HG03469 (cell line): ENCODE measurements at regions not wholly inside any gene's neighbourhood (a gene's known extent, or its start where the extent isn't known, plus 50 kb on each side); places are given as distances from the start of the nearest gene placed in this dataset.

Experiments used
- ATAC-seq: cut with Tn5 transposase; IDR thresholded peaks from one replicate; pipeline ENCODE4 v1.9.1; 2021; ENCODE audit warnings: mild to moderate bottlenecking, moderate library complexity, moderate number of reproducible peaks; ENCODE audit not compliant: unreplicated experiment

DNA sequence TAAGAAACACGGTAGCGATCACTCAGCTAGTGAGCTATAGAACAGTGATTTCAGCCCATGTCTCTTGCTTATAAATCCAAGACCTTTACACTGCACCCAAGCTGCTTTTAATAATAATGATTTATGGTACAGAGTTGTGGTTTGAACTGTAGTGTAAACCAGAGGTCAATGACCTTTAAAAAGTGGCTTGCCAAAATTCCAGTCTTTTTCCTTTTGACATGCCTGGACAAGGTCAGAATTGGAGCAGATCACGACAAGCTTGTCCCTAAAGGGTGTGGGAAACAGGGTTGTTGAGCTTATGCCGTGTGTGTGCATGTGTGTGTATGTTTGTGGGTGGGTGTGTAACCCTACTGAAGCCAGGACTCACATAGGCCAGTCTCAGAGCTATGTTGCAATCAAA, 225.3 kb upstream of the CLINT1 start:
- no peak for ATAC-seq

DNA sequence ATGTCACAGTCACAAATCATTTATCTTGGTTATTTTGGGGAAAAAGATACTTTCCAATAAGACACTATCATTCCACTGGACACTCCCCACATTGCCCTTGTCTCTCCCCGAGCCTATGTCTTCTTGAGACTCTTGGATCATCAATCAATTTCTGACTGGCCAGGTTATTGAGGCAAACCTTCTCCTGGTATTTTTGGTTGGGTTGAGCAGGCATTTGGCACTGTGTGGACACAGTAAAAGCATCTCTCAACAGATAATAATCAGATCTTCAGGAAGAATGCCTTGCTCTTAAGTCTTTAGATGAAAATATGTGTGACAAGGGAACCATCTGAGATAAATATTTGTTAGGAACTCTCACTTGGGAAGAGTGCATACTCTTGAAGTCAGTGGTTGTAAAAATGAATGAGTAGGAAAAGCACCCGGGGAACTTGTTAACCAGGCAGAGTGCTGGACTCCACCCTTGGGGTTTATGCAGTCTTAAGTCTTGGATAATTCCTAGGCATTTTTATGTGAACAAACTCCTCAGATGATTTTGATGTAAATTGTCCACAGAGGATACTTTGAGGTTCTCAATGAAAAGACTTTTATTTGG, 223.8 kb upstream of the CLINT1 start:
- ATAC-seq, result no peak

DNA sequence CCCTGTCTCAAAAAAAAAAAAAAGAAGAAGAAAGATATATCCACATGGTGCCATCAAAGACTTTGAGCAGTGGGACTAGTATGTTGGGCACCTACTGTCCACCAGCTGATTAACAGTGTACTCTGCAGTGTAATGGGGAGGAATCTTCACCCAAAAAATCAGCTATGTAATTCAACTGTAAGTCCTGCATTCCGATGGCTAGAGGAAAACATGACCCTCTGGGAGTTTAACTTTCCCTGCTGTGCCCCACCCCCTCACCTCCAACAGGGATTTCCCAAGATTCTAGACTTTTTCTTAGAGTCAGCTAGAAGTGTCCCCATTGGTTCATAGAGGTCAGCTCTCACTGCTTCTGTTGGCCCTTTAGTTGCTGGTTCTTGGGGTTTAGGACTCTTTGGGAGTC, 221.2 kb upstream of the CLINT1 start:
- ATAC-seq, result no peak

DNA sequence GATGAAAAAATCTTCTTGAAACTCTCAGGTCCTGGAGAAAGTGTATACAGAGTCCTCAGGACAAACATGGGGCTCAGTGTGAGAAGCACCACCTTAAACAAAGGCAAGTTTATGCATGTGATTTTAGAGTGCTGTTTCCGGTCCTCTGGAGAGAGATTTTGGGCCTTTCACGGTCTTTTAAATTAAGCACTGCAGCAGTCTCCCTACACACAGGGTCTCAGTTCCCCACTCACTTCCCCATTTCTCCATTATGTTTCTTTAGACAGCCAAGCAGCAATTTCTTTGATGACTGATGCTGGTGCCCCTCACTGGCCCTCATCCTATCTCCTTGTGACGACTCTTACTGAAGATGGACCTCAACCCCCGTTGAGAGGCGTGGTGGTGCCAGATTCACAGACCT, 220.2 kb upstream of the CLINT1 start:
- no peak for ATAC-seq

DNA sequence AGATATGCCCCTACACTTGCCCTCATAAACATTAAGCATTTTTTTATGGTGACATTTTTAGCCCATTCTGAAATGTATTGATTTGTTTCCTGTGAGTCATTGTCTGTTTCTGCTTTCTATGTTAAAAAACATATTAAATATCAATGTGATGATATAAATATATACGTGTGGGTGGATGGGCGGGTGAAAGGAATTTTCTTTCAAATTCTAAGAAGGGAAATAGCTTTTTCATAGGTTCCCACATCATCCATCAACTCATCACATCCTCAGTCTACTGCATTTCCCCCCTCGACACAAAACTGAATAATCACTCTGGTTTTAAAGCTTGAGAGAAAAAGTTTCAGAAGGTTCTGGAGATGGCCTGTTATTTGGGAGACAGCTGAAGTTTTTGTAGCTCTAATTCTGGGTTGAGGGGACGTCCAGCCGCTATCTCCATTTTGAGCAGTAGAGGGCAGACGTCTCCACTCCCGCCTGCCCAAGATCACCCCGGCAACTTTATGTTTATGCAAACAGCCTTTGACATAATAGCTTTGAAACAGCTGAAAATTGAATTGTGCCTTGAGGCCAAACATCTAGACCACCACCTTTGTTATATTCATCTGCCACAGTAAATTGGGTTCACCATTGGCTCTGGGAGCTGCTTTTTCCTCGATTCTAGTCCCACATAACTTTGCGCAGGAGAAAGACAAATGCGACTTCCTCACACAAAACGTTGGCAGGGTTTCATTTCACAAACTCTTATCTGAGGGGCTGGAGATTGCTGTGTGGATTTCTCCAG, 216.2 kb upstream of the CLINT1 start:
- no peak for ATAC-seq

DNA sequence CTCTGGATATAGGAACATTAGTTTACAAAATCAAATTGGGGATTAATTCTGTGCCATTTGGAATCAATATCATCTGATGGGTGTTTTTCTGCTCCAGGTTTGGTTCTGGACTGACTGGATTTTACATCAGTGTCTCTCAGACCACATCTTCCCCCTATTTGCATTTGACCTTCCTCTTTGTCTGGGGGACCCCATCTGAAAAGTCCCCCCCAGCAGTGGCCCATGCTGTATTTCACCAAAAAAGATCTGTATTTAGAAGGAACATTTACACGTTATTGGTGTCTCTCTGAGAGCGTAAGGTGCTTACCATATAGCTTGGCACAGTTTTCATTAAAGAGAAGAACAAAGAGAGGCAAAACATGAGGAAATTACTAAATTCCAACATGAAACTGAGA, 215.6 kb upstream of the CLINT1 start:
- no peak for ATAC-seq

DNA sequence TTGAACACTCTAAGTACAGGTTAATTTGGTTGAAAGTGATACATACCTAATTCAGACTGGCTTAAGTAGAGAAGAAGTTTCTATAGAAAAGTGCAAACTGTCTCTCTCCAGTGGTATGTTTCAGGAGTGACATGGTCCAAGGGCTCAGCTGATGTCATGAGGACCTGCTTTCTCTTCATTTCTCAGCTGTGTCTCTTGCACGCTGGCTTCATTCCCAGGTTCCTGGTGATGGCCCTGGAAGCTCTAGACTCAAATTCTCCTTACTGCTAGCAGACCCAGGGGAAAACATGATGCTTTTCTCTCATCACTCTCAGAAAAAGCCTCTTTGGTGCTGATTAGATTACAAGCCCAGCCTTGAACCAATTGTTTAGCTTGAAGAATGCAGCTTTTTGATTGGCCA, 211.9 kb upstream of the CLINT1 start:
- no peak for ATAC-seq

DNA sequence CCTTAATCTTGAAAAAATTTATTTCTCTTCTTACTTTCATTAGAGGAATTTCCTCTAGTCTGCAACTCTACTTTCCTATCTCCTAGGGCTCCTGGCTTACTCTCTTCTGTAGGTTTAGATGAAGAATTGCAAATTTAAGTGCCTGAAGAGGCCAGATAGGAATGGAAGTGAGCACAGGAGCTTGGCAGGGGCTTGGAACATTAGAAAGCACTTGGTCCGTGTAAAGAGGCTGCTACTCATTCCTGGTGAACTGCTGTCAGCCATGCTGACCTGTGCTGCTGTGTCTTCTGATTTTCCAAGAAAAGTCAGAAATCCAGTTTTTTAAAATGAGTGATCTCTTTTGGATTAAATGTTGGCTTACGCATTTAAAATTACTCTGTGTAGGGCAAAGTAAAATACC, 210.9 kb upstream of the CLINT1 start:
- ATAC-seq, result no peak

DNA sequence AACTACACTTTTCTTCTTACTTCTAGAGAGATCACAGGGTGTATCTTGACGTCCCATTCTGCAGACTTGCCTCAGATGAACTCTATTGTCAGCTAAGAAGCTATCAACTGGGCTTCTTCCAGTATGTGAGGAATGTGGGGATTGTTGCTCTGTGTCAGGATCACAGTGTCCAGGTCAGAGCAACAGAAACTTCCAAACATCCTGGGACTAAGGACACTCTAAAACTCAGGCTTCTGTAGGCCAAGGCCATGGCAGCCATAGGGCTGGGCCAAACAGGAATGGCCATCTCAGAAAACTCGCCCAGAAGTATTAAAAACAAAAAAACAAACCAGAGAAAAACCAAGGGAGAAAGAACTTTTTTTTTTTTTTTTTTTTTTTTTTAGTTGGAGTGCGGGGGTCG, 210.0 kb upstream of the CLINT1 start:
- no peak for ATAC-seq

DNA sequence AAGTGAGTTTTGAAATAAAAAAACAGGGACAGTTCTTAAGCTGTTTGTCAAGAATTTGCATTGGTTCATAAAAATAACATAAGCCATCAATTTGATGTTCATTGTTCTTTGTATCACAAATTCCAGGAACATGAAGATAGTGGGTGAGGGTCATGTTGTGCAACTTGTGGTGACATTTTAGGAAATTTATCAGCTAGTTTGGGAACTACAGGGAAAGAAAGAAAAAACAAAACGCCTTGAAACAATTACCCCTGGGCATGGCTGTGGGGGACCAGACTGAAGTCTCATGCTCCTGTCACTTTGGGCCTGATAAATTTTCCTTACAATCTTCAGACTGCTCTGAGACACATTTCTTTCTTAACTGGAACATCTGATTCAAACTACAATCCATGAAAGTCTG, 207.1 kb upstream of the CLINT1 start:
- ATAC-seq, result no peak

DNA sequence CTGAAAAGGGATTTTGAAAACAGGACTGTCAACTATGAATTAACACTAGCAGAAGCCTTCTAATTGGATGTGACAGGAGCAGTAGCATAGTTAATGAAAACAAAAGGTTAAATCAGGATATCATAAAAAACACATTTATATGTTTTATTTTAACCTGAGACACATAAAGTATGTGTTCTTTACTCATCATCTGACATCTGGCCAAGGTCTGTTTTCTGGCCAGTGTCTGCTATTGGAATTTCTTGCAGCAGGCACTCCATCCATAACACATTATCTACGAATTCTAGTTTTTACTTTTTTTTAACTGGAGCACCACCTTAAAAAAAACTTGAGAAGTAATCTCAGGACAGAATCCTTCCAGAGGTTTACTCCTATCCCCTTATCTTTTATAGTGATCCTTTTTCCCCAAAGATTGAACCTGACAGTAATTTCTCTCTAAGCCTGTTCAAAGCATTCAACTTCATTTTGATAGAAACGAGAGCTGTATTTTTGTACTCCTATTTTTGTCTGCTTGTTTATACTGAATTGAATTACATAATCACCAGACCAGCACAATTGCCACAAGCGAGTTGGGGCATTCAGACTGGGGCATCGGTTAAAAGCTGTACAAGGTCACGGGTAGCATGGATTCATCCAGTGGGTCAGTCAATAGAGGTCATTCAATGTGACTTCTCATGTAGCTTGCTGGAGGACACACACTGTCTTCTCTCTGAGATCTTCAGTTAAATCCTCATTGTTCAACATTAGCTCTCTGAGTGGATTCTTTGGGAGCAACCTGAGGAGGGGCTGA, 205.6 kb upstream of the CLINT1 start:
- ATAC-seq, result no peak

DNA sequence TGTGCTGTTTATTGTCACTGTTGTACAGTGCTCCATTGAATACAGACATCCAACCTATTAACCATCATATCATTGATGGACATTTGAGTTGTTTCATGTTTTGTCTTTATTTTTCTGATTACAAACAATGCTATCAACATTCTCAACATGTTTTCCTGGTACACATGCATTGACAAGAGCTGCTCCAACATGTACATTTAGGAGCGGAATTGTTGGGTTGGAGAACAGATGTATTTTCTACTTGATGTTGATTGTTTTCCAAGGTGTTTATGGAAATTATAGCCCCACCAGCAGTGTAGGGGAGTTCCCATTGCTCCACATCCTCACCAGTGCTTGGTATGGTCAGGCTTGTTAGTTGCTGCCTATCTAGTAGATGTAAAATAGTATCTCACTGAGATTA, 204.1 kb upstream of the CLINT1 start:
- no peak for ATAC-seq

DNA sequence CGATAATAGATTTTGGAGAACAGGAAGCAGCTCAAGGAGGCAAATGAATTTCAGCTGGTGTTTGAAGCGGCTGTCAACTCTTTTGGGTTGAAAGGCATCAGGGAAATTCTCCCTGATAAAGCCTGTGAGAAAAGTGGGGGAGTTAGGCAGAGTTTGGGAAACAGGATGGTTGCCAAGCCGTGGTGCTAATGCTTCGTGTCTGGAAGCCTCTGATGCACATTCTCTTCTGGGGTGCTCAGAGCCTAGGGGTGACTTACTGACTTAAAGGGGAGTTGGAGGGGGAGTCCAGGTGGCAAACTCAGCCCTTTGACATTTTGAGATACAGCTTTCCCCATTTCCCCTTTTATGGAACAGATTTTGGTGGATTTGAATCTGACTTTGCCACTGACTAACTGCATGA, 202.5 kb upstream of the CLINT1 start:
- no peak for ATAC-seq

DNA sequence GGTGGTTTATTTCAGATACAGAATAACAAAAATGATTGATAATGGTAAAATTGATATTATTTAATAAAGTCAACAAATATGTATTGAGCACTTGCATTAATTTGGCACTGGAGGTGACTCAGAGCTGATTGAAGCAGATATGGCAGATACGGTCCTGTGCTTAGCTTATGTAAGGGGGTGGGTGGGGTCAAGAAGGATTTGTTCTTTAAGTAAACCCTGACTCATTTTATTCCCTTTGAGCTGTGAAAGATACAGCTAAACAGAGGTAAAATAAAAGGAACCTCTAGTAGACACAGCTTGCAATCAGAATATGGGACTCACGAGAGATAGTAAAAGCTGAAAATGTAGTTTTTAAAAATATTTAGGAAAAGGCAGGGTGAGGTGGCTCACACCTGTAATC, 201.3 kb upstream of the CLINT1 start:
- ATAC-seq, result no peak

DNA sequence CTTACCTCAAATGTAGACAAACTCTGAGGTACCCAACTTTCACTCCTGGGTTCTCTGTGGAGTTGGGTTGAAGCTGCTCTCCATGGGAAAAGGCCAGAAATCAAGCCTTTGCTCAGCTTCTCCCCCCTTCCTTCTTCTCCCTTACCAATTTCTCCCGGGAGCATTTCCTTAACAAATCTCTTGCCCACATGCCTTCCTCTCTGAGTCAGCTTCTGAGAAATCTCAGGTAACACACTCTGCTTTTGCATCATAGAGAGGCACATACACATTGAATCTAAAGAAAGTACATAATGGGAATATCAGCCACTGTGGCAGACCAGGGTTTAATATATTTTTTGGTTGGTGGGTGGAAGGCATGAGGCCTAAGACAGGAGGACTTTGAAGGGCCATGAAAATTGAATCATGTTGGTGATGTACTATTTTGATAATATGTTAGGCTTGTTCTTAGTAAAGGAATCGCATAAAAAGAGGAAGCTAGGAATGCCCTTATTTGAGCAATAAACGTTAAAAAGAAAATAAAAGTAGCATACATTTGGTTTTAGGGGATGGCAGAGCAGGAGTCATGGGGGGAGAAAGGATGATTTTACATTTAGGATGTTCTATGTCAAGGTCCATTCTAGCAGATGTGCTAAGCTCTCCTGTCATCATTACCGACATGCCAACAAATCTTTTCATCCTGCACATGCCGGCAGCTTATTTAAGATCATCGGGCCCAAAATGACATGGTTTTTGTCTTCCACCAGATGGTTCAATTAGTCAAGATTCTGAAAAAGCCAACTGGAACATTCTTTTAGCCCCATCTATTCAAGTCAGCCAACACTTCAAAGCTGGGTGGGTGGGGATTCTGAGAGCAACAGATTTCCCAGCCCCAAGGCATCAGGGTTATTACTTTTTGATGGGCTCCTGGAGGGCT, 199.5 kb upstream of the CLINT1 start:
- no peak for ATAC-seq

DNA sequence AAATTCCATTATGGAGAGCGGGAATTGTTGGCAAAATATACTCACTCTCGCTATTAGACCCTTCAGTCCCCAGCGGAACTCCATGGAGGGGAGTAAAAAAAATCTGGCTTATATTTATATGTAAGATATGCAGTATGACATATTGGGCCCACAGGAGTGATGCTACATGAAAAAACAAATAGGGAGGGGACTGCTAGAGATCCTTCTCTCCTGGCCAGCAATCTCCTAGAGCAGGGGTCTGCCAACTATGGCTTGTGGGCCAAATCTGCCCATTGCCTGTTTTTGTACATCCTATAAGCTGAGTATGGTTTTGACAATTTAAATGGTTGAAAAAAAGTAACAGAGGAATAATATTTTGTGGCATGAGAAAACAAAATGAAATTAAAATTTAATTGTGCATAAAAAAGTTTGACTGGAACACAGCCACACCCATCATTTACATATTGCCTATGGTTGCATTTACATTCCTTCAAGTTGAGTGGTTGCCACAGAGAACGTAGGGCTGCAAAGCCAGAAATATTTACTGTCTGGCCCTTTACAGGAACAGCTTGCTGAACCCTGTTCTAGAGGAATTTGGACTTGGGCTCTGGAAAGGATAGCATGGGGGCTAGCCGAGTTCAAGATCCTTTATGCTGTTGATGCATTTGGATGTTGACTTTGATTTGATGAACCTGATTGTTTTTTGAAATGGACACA, 197.3 kb upstream of the CLINT1 start:
- ATAC-seq, result no peak

DNA sequence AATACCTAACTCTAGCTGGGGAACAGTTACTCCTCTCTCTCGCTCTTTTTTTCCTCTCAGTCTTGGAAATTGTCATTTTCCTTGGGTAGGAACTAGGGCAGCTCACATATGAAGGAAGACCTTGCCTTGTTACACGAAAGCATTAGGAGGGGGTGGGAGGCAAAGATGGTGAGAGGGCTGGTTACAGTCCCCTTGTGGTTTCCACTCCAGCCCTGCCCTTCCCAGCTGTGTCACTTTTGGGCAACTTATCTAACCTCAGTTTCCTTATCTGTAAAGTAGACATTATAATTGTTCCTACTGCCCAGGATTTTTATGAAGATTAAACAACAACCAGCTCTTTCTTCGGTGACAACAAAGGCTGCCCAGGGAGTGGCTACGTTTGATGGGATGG, 196.2 kb upstream of the CLINT1 start:
- ATAC-seq, result no peak

DNA sequence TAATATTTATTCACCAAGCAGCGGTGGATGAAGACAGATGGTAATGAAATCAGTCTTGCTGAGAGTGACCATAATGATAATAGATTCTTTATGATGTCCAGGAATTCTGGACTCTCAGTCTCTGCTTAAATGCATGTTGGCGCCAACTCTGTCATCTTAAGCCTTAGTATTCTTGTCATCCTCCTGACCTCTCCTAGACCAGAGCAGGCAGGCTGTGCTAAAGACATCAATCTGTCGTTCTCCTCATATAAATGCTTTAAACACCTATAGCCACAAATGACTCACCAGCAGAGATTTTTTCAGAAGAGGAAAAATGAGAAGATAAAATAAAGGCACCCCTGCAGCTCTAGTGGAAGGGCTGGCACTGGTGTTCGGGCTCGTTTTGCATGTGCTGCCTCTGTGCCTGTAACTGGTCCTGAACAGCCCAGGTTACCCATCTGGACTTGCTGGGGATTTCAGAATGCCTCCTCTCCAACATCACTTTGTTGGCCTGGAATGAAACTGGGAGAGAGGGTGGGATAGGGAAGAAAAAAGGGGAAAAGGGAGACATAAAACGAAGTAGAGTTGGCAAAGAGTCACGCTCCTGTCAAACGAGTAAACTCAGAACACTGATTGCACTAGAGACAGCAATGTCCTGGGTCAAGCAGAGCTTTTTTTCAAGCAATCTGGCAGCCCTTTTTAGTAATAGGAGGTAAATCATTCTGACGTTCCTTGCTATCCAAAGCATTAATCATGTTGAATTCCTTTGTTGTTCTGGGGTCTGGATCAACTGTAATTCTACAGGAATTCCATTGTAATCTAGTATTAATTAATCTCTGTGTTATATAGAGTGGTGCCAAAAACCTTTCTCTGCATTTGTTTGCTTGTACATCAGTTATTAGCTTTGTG, 195.5 kb upstream of the CLINT1 start:
- no peak for ATAC-seq

DNA sequence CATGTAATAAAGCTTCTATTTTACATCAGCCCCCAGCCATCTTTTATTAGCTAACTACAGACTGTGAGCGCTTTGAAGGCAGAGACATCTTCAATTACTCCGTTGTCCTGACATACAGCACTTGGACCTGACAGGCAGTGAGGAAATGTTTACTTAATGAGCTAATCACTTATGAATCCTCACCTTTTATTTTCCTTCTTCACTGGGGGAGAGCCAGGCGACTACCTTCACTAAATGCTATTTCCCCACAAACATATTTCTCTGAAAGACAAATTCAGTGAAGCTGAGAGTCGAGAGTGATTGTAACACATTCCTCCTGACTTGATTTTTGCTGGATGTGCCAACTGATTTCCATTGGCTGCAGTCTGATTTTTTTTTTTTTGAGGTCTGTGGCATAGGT, 192.1 kb upstream of the CLINT1 start:
- no peak for ATAC-seq

DNA sequence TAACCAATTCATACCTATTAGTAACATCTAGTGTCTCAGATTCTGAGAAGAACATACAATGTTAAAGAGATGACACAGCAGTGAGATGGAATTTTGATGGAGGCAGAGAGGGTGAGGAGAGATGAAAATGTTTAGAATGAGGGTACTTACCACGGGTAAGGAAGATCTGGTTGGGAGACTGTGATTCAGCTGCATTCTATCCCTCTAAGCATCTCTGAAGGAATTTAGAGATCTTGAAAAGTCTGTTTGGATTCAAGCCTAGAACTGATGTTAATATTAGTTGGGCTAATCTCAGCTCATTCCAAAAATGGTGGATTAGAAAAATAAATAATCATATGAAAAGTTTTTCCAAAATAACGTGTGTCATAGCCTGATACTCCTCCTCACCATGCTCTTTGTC, 191.5 kb upstream of the CLINT1 start:
- ATAC-seq, result no peak
